ENCODE measurements at regions not wholly inside any gene's neighbourhood (a gene's known extent, or its start where the extent isn't known, plus 50 kb on each side); places are given as distances from the start of the nearest gene placed in this dataset.

GRCh38 chr1:57794078-57794477, 370.2 kb upstream of the DAB1 start:
- Histone ChIP-seq H3K4me3 (no peak overlapping the region), H3K27ac (no peak overlapping the region), H3K4me1 (no peaks in the 10 kb centered on the region), H3K27me3 (no peaks in the 10 kb centered on the region), H3K9me3 (no peaks in the 10 kb centered on the region), H3K36me3 (replicated peaks in 1 of 2; ENCODE audit: insufficient read depth in 1 of 2, low read depth in 2 of 2) (no peaks in the 10 kb centered on the region)
- ATAC-seq (no peak), DNase-seq (no peak)
- intact Hi-C loops (cut with DNase I), result no loop called here
- 47% methylated on average over 2 of the region's 2 CpGs for WGBS, 2 donors
- TF ChIP-seq CTCF (IDR thresholded peaks at IDR 0.05) (no peak), POLR2A (IDR thresholded peaks at IDR 0.05) (no peak)

- intact Hi-C loops (cut with DNase I), result no loop called here
- ATAC-seq (no peak), DNase-seq (no peak)
- no peaks in the 10 kb centered on the region for H3K27me3 ChIP-seq
- no peak overlapping the region for H3K27ac ChIP-seq
- H3K4me1 ChIP-seq, result no peaks in the 10 kb centered on the region
- no peak overlapping the region for H3K4me3 ChIP-seq
- no peaks in the 10 kb centered on the region for H3K36me3 ChIP-seq (replicated peaks in 1 of 2; ENCODE audit: insufficient read depth in 1 of 2, low read depth in 2 of 2)
- WGBS, 2 donors, result 56% methylated on average over 3 of the region's 3 CpGs
- TF ChIP-seq CTCF (IDR thresholded peaks at IDR 0.05) (no peak), POLR2A (IDR thresholded peaks at IDR 0.05) (no peak)
- no peaks in the 10 kb centered on the region for H3K9me3 ChIP-seq
Observed at GRCh38 chr1:57791497-57791896, 367.6 kb upstream of the DAB1 start.

- no peaks in the 10 kb centered on the region for H3K27me3 ChIP-seq
- WGBS, 2 donors, result 70 to 82% methylated on average over 5 of the region's 5 CpGs
- ATAC-seq (no peak), DNase-seq (no peak)
- TF ChIP-seq POLR2A (IDR thresholded peaks at IDR 0.05) (no peak), CTCF (IDR thresholded peaks at IDR 0.05) (no peak)
- no peak overlapping the region for H3K4me3 ChIP-seq
- H3K27ac ChIP-seq, result no peak overlapping the region
- no peaks in the 10 kb centered on the region for H3K9me3 ChIP-seq
- no peaks in the 10 kb centered on the region for H3K4me1 ChIP-seq
- intact Hi-C loops (cut with DNase I), result no loop called here
- H3K36me3 ChIP-seq (replicated peaks in 1 of 2; ENCODE audit: insufficient read depth in 1 of 2, low read depth in 2 of 2), result no peaks in the 10 kb centered on the region
Observed at GRCh38 chr1:57789936-57790335, 366.1 kb upstream of the DAB1 start.

GRCh38 chr1:57788313-57788712, 364.5 kb upstream of the DAB1 start:
- no peaks in the 10 kb centered on the region for H3K4me1 ChIP-seq
- TF ChIP-seq POLR2A (IDR thresholded peaks at IDR 0.05) (no peak), CTCF (IDR thresholded peaks at IDR 0.05) (no peak)
- 50 to 62% methylated on average over 1 of the region's 1 CpG for WGBS, 2 donors

GRCh38 chr1:57784356-57784755, 360.5 kb upstream of the DAB1 start:
- Histone ChIP-seq H3K4me1 (no peaks in the 10 kb centered on the region), H3K4me3 (no peak overlapping the region), H3K27ac (no peak overlapping the region), H3K27me3 (no peaks in the 10 kb centered on the region), H3K36me3 (replicated peaks in 1 of 2; ENCODE audit: insufficient read depth in 1 of 2, low read depth in 2 of 2) (no peaks in the 10 kb centered on the region), H3K9me3 (no peaks in the 10 kb centered on the region)
- ATAC-seq, result no peak
- DNase-seq, result no peak
- 39 to 52% methylated on average over 1 of the region's 1 CpG for WGBS, 2 donors
- TF ChIP-seq CTCF (IDR thresholded peaks at IDR 0.05), result no peak
- no peak for TF ChIP-seq POLR2A (IDR thresholded peaks at IDR 0.05)
- intact Hi-C loops (cut with DNase I), result no loop called here

More at GRCh38 chr1:57788313-57788712, 364.5 kb upstream of the DAB1 start:
- ATAC-seq, result no peak
- no peaks in the 10 kb centered on the region for H3K9me3 ChIP-seq
- intact Hi-C loops (cut with DNase I), result no loop called here
- no peaks in the 10 kb centered on the region for H3K27me3 ChIP-seq
- no peak overlapping the region for H3K4me3 ChIP-seq
- no peak for DNase-seq
- no peak overlapping the region for H3K27ac ChIP-seq
- H3K36me3 ChIP-seq (replicated peaks in 1 of 2; ENCODE audit: insufficient read depth in 1 of 2, low read depth in 2 of 2), result no peaks in the 10 kb centered on the region

Data from body of pancreas (tissue), 4 donors.